Stimulated activated naive B cell treated with anti-CD40 and anti-IgM and Interleukin-4, amounts not matched to agents 10 μg/mL and 1 μg/mL and 100 μg/mL, for 72 hours (primary cell): ENCODE measurements at regions not wholly inside any gene's neighbourhood (a gene's known extent, or its start where the extent isn't known, plus 50 kb on each side); places are given as distances from the start of the nearest gene placed in this dataset.

Source experiments
- ATAC-seq, 2 donors: fragments of 150-1000 bp; cut with Tn5 transposase; replicated peaks; 2 replicates each; pipeline ENCODE4 v1.10.0; 2021; ENCODE audit warnings: moderate library complexity in 1 of 2
- DNase-seq: peaks from one replicate; pipeline ENCODE4 v3.0.0; 2021
- H3K27ac Mint-ChIP-seq: one replicate; pipeline ENCODE4 v1.8.0; 2022; ENCODE audit warnings: mild to moderate bottlenecking, mixed read lengths
- H3K27me3 Mint-ChIP-seq, 2 donors: one replicate each; pipeline ENCODE4 v1.8.0; 2022; ENCODE audit warnings: mixed read lengths in 2 of 2
- H3K36me3 Mint-ChIP-seq, 2 donors: one replicate each; pipeline ENCODE4 v1.8.0; 2022; ENCODE audit warnings: mixed read lengths in 2 of 2, mild to moderate bottlenecking in 1 of 2
- H3K4me1 Mint-ChIP-seq, 2 donors: one replicate each; pipeline ENCODE4 v1.8.0; 2022; ENCODE audit warnings: mixed read lengths in 2 of 2, mild to moderate bottlenecking in 1 of 2
- H3K4me3 Mint-ChIP-seq, 2 donors: one replicate each; pipeline ENCODE4 v1.8.0; 2022; ENCODE audit warnings: mild to moderate bottlenecking in 2 of 2, mixed read lengths in 2 of 2, moderate library complexity in 1 of 2
- H3K9me3 Mint-ChIP-seq, 2 donors: one replicate each; pipeline ENCODE4 v1.8.0; 2022; ENCODE audit warnings: mixed read lengths in 2 of 2, mild to moderate bottlenecking in 1 of 2

DNA sequence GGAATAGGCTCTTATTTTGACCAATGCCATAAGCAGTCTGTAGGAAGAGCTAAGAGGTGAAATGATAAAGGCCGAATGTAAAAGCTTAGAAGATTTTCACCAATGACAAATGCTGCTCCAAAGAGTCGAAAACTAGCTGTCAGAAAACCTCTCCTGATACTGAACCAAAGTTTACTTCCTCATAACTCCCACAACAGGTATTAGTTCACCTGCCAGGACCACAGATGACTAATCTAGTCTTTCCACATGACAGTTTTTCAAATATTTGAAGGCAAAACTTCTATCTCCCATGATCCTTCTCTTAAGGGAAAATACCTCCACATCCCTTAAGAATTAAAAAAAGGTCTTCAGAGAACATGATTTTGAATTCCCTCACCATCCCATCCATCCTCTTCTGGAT is 473.2 kb upstream of the SPHKAP start:
- H3K36me3 Mint-ChIP-seq = no peaks in the 10 kb centered on the region
- H3K27me3 Mint-ChIP-seq = no peaks in the 10 kb centered on the region
- no peak overlapping the region for H3K27ac Mint-ChIP-seq
- ATAC-seq = no peak
- no peaks in the 10 kb centered on the region for H3K4me1 Mint-ChIP-seq
- H3K4me3 Mint-ChIP-seq = no peak overlapping the region
- DNase-seq = no peak
- H3K9me3 Mint-ChIP-seq = peaks cover 0 to 1% of the 10 kb centered on the region in 2 donors

DNA sequence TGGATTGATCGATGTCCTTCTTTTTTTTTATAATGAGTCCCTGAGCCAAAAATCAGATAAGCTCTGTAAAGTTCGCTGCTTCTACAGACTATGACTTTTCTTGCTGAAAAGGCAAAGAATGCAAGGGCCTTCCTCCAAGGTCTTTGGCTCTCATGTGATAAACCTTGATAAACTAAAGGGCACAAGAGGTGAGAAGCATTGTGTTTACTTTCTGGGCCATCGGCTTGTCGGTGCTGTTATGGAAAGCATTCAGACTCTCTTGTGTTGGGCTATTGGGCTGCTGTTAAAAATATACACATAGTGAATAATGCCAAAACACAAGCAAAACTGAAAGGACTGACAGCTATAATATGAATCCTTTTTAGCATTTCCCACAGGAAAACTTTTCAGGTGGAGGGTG is 472.4 kb upstream of the SPHKAP start:
- H3K36me3 Mint-ChIP-seq = no peaks in the 10 kb centered on the region
- H3K27me3 Mint-ChIP-seq = no peaks in the 10 kb centered on the region
- no peak overlapping the region for H3K4me3 Mint-ChIP-seq
- ATAC-seq (no peak), DNase-seq (no peak)
- H3K27ac Mint-ChIP-seq = no peak overlapping the region
- peaks cover 0 to 1% of the 10 kb centered on the region in 2 donors for H3K9me3 Mint-ChIP-seq
- no peaks in the 10 kb centered on the region for H3K4me1 Mint-ChIP-seq

DNA sequence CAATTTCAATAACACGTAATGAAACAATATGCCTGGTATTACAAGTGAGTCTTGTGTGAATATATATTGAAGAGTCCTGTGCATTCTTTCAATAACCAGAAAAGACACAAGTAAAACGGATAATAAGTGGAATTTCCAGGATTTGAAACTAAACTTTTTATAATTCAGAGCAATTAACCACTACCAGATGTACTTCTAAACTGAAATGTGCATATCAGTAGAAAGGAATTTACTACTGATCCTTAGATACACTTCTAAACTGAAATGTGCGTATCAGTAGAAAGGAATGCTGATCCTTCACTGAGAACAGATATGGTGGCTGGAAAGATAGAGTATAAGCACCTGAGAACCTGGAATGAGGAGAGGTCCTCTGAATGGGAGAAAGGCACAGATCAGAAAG is 470.9 kb upstream of the SPHKAP start:
- ATAC-seq (no peak), DNase-seq (no peak)
- H3K4me1 Mint-ChIP-seq = no peaks in the 10 kb centered on the region
- H3K27ac Mint-ChIP-seq = no peak overlapping the region
- no peaks in the 10 kb centered on the region for H3K27me3 Mint-ChIP-seq
- peaks cover 0 to 1% of the 10 kb centered on the region in 2 donors for H3K9me3 Mint-ChIP-seq
- H3K4me3 Mint-ChIP-seq = no peak overlapping the region
- H3K36me3 Mint-ChIP-seq = no peaks in the 10 kb centered on the region

DNA sequence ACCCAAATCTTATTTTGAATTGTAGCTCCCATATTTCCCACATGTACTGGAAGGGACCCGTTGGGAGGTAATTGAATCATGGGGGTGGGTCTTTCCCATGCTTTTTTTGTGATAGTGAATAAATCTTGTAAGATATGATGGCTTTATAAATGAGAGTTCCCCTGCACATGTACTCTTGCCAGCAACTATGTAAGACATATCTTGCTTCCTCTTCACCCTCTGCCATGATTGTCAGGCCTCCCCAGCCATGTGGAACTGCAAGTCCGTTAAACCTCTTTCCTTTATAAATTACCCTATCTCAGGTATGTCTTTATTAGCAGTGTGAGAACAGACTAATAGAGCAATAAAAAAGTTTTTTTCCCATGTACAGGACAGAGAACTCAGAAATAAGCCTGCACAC is 468.4 kb upstream of the SPHKAP start:
- no peak overlapping the region for H3K27ac Mint-ChIP-seq
- H3K9me3 Mint-ChIP-seq = no peaks in the 10 kb centered on the region
- no peak for ATAC-seq
- H3K36me3 Mint-ChIP-seq = no peaks in the 10 kb centered on the region
- H3K4me1 Mint-ChIP-seq = no peaks in the 10 kb centered on the region
- no peak overlapping the region for H3K4me3 Mint-ChIP-seq
- no peaks in the 10 kb centered on the region for H3K27me3 Mint-ChIP-seq
- DNase-seq = no peak

DNA sequence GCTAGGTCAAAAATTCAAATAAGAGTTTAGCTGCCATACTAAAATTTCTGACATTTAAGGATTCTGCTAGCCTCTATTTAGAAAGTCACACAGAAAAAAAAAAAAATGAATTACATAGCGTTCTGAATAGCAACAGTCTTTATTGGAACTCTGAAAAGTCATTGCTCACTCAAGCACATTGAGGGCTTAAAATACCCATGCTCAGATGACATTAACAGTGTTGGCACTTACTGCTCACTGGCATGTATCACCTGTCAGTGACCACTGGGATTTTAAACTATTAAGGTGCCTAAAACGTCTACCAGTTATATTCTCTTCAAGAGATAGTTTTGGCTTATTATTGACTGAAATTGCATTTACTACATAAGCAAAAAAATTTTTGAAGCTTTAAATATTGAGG is 468.0 kb upstream of the SPHKAP start:
- no peak for DNase-seq
- no peaks in the 10 kb centered on the region for H3K9me3 Mint-ChIP-seq
- no peak overlapping the region for H3K27ac Mint-ChIP-seq
- ATAC-seq = no peak
- H3K4me1 Mint-ChIP-seq = no peaks in the 10 kb centered on the region
- H3K4me3 Mint-ChIP-seq = no peak overlapping the region
- H3K36me3 Mint-ChIP-seq = no peaks in the 10 kb centered on the region
- H3K27me3 Mint-ChIP-seq = no peaks in the 10 kb centered on the region

DNA sequence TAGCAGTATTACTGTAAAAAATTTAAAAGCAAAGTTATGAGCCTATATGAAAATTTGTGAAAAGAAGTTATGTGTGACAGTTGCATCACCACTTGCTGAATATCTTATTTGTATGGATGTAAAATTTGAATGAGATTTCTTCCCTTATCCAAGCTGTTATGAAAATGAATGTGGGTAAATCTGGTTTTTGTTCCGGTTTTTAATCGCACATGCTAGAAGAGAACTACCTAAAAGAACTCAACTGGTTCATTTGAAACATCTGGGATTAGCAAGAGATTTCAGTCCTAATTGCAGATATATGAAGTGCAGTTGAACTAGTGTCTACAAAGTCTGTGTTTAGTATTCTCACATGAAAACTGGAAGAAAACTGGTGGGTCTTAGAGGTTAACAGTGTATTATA is 467.1 kb upstream of the SPHKAP start:
- H3K4me1 Mint-ChIP-seq = no peaks in the 10 kb centered on the region
- no peak overlapping the region for H3K4me3 Mint-ChIP-seq
- H3K27me3 Mint-ChIP-seq = no peaks in the 10 kb centered on the region
- no peaks in the 10 kb centered on the region for H3K9me3 Mint-ChIP-seq
- no peaks in the 10 kb centered on the region for H3K36me3 Mint-ChIP-seq
- ATAC-seq = no peak
- no peak overlapping the region for H3K27ac Mint-ChIP-seq
- no peak for DNase-seq

DNA sequence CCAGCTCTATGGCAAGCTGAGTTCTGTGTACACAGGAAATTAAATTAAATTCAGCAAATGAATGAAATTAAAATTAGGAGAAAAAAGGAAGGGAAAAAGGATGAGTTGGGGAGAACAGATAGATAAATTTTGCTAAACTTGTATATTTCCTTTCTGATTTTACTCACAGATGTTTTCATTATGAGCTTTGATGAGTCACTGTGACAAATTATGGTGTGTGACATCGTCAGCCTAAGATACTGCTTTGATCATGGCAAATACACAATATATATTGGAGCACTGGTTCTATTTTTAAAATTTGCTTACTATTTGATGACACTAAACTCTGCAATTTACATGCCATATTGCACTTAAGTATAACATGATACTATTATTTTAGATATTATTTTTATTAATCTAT is 464.6 kb upstream of the SPHKAP start:
- H3K9me3 Mint-ChIP-seq = no peaks in the 10 kb centered on the region
- no peaks in the 10 kb centered on the region for H3K4me1 Mint-ChIP-seq
- no peaks in the 10 kb centered on the region for H3K27me3 Mint-ChIP-seq
- no peak overlapping the region for H3K27ac Mint-ChIP-seq
- DNase-seq (no peak), ATAC-seq (no peak)
- H3K36me3 Mint-ChIP-seq = no peaks in the 10 kb centered on the region
- H3K4me3 Mint-ChIP-seq = no peak overlapping the region

DNA sequence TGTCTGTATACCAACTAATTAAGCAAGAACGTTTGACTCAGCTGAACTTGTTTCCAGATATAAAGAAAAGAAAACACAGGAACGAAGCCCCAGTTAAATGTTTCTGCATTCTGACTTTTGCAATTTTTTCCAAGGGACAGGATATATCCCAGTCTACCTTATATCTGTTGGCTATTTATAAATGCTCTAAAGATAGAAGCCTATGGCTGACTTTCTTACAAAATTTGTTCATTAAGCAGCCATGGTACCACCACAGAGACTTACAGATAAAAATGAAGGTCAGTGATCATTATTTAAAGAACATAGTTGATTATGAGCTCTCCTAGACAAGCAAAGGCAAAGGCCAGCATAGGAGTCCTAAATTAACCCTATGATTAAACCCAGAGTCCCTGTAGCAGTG is 462.7 kb upstream of the SPHKAP start:
- Mint-ChIP-seq H3K4me1 (no peaks in the 10 kb centered on the region), H3K27me3 (no peaks in the 10 kb centered on the region), H3K36me3 (no peaks in the 10 kb centered on the region), H3K27ac (no peak overlapping the region), H3K9me3 (no peaks in the 10 kb centered on the region), H3K4me3 (no peak overlapping the region)
- ATAC-seq = no peak
- no peak for DNase-seq

DNA sequence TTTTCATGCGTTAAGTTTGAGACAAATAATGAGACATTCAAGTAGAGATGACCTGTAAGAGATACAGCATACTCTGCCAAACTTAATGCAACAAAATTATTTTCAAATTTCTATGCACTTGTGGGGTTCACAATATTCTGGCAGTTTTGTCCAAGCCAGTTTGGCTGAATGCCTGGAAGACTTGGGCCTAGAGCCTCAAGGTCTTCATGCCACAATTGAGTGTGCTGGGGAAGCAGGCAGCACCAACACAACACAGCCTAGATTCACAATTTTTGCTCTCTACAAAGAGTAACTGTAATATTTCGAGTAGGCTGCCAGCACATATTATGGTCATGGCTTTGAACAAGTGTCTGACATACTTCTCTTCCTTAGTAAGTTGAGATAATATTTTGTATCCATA is 461.4 kb upstream of the SPHKAP start:
- DNase-seq (no peak), ATAC-seq (no peak)
- H3K9me3 Mint-ChIP-seq = no peaks in the 10 kb centered on the region
- no peaks in the 10 kb centered on the region for H3K36me3 Mint-ChIP-seq
- H3K27me3 Mint-ChIP-seq = no peaks in the 10 kb centered on the region
- H3K27ac Mint-ChIP-seq = no peak overlapping the region
- no peaks in the 10 kb centered on the region for H3K4me1 Mint-ChIP-seq
- no peak overlapping the region for H3K4me3 Mint-ChIP-seq

DNA sequence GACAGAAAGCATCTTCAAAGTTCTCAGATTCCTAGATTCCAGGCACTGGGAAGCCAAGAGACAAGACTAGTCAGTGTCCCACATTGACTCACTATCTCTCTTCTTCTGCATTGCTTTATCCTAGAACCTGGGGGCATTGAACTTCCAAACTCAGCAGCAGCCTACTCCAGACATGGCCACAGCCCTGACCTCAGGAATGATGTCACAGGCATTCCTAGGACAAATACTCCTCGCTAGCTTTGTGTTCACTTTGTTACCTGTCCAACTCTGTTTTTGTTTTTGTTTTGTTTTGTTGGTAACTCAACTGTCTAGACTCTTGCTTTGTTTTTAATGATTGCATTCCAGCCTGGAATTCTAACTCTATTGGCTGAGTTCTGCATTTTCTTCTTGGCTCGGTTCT is 449.3 kb upstream of the SPHKAP start:
- Mint-ChIP-seq H3K27ac (no peak overlapping the region), H3K4me3 (no peak overlapping the region), H3K9me3 (peaks cover 0 to 4% of the 10 kb centered on the region in 2 donors), H3K4me1 (no peaks in the 10 kb centered on the region), H3K36me3 (no peaks in the 10 kb centered on the region), H3K27me3 (no peaks in the 10 kb centered on the region)
- ATAC-seq (no peak), DNase-seq (no peak)

DNA sequence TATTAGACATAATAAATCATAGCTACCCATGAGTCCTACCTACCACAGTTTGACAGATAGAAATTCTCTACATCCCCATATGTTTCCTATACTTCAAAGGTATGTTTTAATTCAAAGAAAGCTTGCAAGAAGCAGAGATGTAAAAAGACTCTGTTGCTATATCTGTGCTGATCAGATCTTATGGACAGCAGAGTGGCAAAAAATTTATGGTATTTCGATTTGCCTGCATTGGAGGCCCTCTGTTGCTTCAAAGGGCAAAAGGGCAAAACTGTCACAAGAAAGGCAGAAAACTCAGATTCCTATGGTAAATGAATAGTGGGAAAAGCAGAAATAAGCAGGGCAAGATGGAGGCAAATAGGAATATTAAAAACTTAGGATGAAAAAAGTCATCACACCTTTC is 447.8 kb upstream of the SPHKAP start:
- Mint-ChIP-seq H3K4me3 (no peak overlapping the region), H3K27me3 (no peaks in the 10 kb centered on the region), H3K9me3 (peaks cover 0 to 4% of the 10 kb centered on the region in 2 donors), H3K4me1 (no peaks in the 10 kb centered on the region), H3K36me3 (no peaks in the 10 kb centered on the region), H3K27ac (no peak overlapping the region)
- ATAC-seq (no peak), DNase-seq (no peak)

DNA sequence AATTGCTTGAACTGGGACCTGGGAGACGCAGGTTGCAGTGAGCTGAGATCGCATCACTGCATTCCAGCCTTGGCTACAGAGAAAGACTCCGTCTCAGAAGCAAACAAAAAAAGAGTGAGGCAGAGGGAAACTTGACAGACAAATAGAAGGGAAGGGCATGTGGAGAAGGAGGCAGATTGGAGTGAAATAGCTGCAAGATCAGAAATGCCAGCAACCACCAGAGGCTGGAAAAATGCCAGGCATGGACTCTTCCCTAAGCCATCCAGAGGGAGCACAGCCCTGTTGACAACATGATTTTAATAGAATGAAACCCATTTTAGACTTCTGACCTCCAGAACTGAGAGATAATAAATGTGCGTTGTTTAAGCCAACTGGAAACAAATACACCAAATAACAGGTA is 447.2 kb upstream of the SPHKAP start:
- H3K9me3 Mint-ChIP-seq = peaks cover 0 to 4% of the 10 kb centered on the region in 2 donors

DNA sequence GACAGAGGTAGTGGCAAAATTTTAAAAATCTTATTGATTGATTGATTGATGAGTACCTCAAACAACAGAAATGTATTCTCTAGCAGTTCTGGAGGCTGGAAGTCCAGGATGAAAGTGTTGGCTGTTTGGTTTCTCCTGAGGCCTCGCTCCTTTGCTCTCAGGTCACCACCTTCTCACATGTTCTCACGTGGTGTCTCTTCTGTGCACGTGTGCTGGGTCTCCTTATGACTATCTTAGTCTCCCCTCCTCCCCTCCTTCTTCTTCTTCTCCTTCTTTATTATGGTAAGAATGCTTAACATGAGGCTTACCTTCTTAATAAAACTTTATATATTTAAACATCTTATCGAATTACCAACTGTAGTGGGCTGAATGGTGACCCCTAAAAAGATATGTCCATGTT is 446.0 kb upstream of the SPHKAP start:
- Mint-ChIP-seq H3K27ac (no peak overlapping the region), H3K9me3 (peaks cover 0 to 2% of the 10 kb centered on the region in 2 donors), H3K4me3 (no peak overlapping the region), H3K27me3 (no peaks in the 10 kb centered on the region), H3K36me3 (no peaks in the 10 kb centered on the region), H3K4me1 (no peaks in the 10 kb centered on the region)
- no peak for DNase-seq
- ATAC-seq = no peak

More for the DNA sequence above, 447.2 kb upstream of the SPHKAP start:
- ATAC-seq = no peak
- H3K36me3 Mint-ChIP-seq = no peaks in the 10 kb centered on the region
- no peak overlapping the region for H3K27ac Mint-ChIP-seq
- no peaks in the 10 kb centered on the region for H3K27me3 Mint-ChIP-seq
- DNase-seq = no peak
- no peak overlapping the region for H3K4me3 Mint-ChIP-seq
- H3K4me1 Mint-ChIP-seq = no peaks in the 10 kb centered on the region

DNA sequence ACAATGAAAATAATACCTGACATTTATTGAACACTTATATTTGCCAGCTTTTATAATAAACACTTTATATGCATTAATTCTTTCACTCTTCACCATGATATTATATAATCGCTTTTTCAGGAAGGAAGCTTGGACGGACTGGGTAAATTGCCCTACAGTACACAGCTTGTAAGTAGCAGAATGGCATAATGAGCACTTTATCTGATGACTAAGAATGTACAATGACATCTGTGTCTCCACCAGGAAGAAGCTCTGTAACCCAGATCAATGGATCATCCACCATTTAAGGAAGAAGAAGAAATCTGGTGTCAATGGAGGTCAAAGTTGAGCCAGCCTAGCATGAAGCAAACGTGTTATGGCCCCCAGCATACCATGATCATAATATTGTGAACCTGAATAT is 444.0 kb upstream of the SPHKAP start:
- no peak for DNase-seq
- ATAC-seq = no peak
- H3K27me3 Mint-ChIP-seq = no peaks in the 10 kb centered on the region
- no peak overlapping the region for H3K27ac Mint-ChIP-seq
- no peak overlapping the region for H3K4me3 Mint-ChIP-seq
- no peaks in the 10 kb centered on the region for H3K36me3 Mint-ChIP-seq
- no peaks in the 10 kb centered on the region for H3K4me1 Mint-ChIP-seq
- peaks cover 0 to 2% of the 10 kb centered on the region in 2 donors for H3K9me3 Mint-ChIP-seq

DNA sequence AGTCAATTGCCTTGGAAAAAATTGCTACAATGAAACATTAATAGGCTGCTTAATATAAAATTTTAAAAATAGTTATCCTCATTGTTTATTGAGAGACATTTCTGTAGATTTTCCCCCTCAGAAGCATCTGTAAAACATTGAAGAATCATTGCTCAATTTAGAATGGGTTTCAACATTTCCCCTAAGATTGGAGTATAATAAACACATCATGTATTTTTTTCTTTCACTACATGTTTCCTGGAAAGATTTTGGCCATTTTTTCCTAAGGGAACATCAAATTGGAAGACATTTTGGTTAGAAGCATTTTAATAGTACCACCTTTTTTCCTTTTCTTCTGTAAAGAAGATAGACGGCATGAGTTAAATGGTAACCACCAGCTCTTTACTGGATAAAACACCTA is 443.2 kb upstream of the SPHKAP start:
- no peak for DNase-seq
- ATAC-seq = no peak
- Mint-ChIP-seq H3K9me3 (peaks cover 0 to 2% of the 10 kb centered on the region in 2 donors), H3K36me3 (no peaks in the 10 kb centered on the region), H3K27ac (no peak overlapping the region), H3K4me3 (no peak overlapping the region), H3K27me3 (no peaks in the 10 kb centered on the region), H3K4me1 (no peaks in the 10 kb centered on the region)

DNA sequence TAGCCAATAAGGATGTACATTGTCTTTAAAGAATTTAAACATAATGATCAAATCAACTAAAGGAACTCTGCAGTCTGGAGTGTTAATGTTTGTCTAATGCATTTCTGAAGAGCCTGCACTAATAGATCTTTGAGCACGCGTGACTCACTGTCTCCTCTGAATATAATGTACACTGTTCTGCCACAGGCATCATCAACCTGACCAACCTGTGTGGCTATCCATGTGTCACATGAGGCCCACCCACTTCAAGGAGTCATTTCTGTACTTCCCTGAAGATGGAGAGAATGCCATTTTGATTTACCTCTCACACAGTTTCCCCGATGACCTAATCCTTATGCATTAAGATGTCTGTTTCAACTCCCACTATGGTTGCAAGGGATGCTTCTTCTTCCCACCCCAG is 434.0 kb upstream of the SPHKAP start:
- Mint-ChIP-seq H3K9me3 (peaks cover 0 to 3% of the 10 kb centered on the region in 2 donors), H3K4me3 (no peak overlapping the region), H3K27me3 (no peaks in the 10 kb centered on the region), H3K4me1 (no peaks in the 10 kb centered on the region), H3K27ac (no peak overlapping the region), H3K36me3 (no peaks in the 10 kb centered on the region)
- ATAC-seq = no peak
- DNase-seq = no peak
